ENCODE measurements at regions not wholly inside any gene's neighbourhood (a gene's known extent, or its start where the extent isn't known, plus 50 kb on each side); places are given as distances from the start of the nearest gene placed in this dataset.

DNA sequence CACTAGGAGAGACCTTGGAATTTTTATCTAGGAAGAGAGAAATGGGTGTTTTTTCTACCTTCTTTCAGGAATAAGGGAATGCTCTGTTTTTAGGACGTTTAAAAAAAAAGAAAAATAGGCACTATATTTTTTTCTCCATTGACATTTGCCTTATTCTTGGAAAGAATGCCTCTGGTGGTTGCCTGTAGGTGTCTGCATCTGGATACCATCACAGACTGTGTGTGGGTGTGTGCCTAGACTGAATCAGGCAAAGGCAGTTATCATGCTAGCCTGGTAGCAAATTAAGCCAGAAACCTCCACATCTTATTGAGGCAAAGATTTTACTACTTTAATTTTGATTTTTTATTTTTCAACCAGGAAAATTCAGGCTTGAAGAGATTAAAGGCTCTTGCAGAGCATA lies 513.6 kb upstream of the KCNMB2 start:
- no peak for DNase-seq
- no peaks in the 10 kb centered on the region for H3K36me3 ChIP-seq

DNA sequence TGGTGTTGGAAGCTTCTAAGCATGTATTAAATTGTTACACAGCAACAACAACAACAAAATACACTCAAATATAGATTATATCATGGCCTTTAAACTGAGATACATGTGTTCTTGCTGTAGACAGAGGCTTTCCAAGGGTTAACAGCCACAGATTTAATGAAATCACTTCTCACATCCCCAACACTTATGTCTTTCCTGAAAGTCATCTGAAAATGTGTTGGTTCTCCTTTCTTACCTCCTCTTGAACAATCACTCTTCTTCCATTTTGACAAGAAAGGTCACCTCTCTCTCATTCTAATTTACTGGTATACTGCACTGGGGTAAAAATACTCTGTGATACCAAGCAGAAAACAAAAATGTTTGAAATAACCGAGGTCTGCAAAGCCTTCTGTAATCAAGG lies 507.3 kb upstream of the KCNMB2 start:
- H3K27ac ChIP-seq = no peak overlapping the region
- 55 to 75% methylated on average over 1 of the region's 1 CpG for WGBS, 2 donors
- no peak for DNase-seq
- H3K36me3 ChIP-seq = no peaks in the 10 kb centered on the region
- TF ChIP-seq, protein P1, sequence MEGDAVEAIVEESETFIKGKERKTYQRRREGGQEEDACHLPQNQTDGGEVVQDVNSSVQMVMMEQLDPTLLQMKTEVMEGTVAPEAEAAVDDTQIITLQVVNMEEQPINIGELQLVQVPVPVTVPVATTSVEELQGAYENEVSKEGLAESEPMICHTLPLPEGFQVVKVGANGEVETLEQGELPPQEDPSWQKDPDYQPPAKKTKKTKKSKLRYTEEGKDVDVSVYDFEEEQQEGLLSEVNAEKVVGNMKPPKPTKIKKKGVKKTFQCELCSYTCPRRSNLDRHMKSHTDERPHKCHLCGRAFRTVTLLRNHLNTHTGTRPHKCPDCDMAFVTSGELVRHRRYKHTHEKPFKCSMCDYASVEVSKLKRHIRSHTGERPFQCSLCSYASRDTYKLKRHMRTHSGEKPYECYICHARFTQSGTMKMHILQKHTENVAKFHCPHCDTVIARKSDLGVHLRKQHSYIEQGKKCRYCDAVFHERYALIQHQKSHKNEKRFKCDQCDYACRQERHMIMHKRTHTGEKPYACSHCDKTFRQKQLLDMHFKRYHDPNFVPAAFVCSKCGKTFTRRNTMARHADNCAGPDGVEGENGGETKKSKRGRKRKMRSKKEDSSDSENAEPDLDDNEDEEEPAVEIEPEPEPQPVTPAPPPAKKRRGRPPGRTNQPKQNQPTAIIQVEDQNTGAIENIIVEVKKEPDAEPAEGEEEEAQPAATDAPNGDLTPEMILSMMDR (IDR thresholded peaks at IDR 0.05) = no peak
- TF ChIP-seq POLR2A (IDR thresholded peaks at IDR 0.05) = no peak
- intact Hi-C loops (cut with DNase I) = no loop called here
- H3K27me3 ChIP-seq = no peaks in the 10 kb centered on the region
- H3K9me3 ChIP-seq = no peaks in the 10 kb centered on the region
- H3K4me3 ChIP-seq = no peak overlapping the region
- H3K4me1 ChIP-seq = no peaks in the 10 kb centered on the region

More for the DNA sequence above, 513.6 kb upstream of the KCNMB2 start:
- no peak overlapping the region for H3K4me3 ChIP-seq
- H3K9me3 ChIP-seq = no peaks in the 10 kb centered on the region
- no peak overlapping the region for H3K27ac ChIP-seq
- intact Hi-C loops (cut with DNase I) = no loop called here
- no peaks in the 10 kb centered on the region for H3K4me1 ChIP-seq
- no peaks in the 10 kb centered on the region for H3K27me3 ChIP-seq
- TF ChIP-seq POLR2A (IDR thresholded peaks at IDR 0.05) = no peak
- TF ChIP-seq, protein P1 (IDR thresholded peaks at IDR 0.05) = no peak
- 60 to 73% methylated on average over 1 of the region's 1 CpG for WGBS, 2 donors

- H3K9me3 ChIP-seq = no peaks in the 10 kb centered on the region
- H3K27ac ChIP-seq = no peak overlapping the region
- no peaks in the 10 kb centered on the region for H3K4me1 ChIP-seq
- DNase-seq = no peak
- intact Hi-C loops (cut with DNase I) = no loop called here
- no peaks in the 10 kb centered on the region for H3K36me3 ChIP-seq
- H3K27me3 ChIP-seq = no peaks in the 10 kb centered on the region
- WGBS, 2 donors = 72 to 91% methylated on average over 4 of the region's 4 CpGs
- no peak overlapping the region for H3K4me3 ChIP-seq
- TF ChIP-seq, protein P1 (IDR thresholded peaks at IDR 0.05) = no peak
- no peak for TF ChIP-seq POLR2A (IDR thresholded peaks at IDR 0.05)
These were observed 499.6 kb upstream of the KCNMB2 start for GRCh38 chr3:178036451-178037144.

DNA sequence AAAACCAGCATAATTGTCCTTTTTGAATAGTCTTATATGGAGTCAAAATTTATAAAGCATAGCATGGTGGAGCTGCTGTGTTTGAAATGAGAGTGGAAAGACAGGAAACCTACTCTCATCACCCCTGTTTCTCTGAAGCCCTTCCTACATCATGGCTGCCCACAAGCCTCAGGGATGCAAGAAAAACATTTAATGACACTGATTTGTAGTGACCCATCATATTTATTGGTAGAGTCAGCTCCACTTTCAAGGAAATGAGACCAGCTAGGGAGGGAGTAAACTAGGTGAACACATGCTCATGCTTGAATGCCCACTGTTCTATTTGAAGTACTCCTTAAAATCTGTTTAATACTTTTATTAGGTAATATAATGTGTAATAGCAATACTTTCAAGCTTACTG lies 494.3 kb upstream of the KCNMB2 start:
- no peak overlapping the region for H3K4me3 ChIP-seq
- intact Hi-C loops (cut with DNase I) = no loop called here
- TF ChIP-seq POLR2A (IDR thresholded peaks at IDR 0.05) = no peak
- TF ChIP-seq, protein P1 (IDR thresholded peaks at IDR 0.05) = no peak

DNA sequence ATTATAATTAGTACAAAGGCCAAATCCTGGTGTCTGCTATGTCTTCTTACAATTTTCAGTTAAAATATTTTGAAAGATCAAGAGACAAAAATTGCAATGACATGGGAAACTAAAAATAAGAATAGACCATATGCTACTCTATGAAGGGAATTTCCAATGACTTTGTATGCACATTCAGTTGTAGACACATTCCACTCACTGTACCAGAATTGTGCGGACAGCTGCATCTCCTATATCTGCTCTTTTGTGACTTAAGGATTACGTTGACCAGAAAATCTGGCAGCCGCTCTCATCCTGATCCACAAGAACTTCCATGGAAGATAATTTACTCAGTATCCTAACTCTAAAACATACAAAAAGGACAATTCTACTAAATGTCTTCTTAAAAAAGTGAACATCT lies 493.9 kb upstream of the KCNMB2 start:
- no peak for TF ChIP-seq POLR2A (IDR thresholded peaks at IDR 0.05)
- TF ChIP-seq, protein P1 (IDR thresholded peaks at IDR 0.05) = no peak
- Histone ChIP-seq H3K4me1 (no peaks in the 10 kb centered on the region), H3K27me3 (no peaks in the 10 kb centered on the region), H3K9me3 (no peaks in the 10 kb centered on the region), H3K36me3 (no peaks in the 10 kb centered on the region), H3K27ac (no peak overlapping the region), H3K4me3 (no peak overlapping the region)
- DNase-seq = no peak
- intact Hi-C loops (cut with DNase I) = no loop called here
- 93 to 96% methylated on average over 3 of the region's 3 CpGs for WGBS, 2 donors

More for the DNA sequence above, 494.3 kb upstream of the KCNMB2 start:
- no peaks in the 10 kb centered on the region for H3K36me3 ChIP-seq
- DNase-seq = no peak
- no peaks in the 10 kb centered on the region for H3K4me1 ChIP-seq
- H3K27me3 ChIP-seq = no peaks in the 10 kb centered on the region
- no peak overlapping the region for H3K27ac ChIP-seq
- no peaks in the 10 kb centered on the region for H3K9me3 ChIP-seq
